Osteoblast (primary cell): ENCODE measurements at regions not wholly inside any gene's neighbourhood (a gene's known extent, or its start where the extent isn't known, plus 50 kb on each side); places are given as distances from the start of the nearest gene placed in this dataset.
"Not testable (repeated sequence)": the region's sequence is repeated elsewhere in the genome, so short reads cannot be mapped to it uniquely, and the experiment has no call there.

ENCODE experiments used
- DNase-seq: peaks from one replicate; pipeline ENCODE4 v3.0.0; 2011; ENCODE audit warnings: low spot score, mixed read lengths; ENCODE audit not compliant: insufficient read length; ENCODE audit errors: missing footprints
- H2AFZ ChIP-seq: 2 replicates; pipeline ENCODE4 v1.6.0; 2011; ENCODE audit warnings: mild to moderate bottlenecking, low read length
- H3K27ac ChIP-seq: 2 replicates; pipeline ENCODE4 v1.5.1; 2011; ENCODE audit warnings: mild to moderate bottlenecking, low read depth, low read length, moderate library complexity
- H3K27me3 ChIP-seq: 2 replicates; pipeline ENCODE4 v1.6.0; 2012; ENCODE audit warnings: mild to moderate bottlenecking, control low read depth, inconsistent platforms, low read length, moderate library complexity; ENCODE audit not compliant: insufficient read depth
- H3K36me3 ChIP-seq: 2 replicates; pipeline ENCODE4 v1.5.1; 2011; ENCODE audit warnings: mild to moderate bottlenecking, low read length, control low read depth, moderate library complexity; ENCODE audit not compliant: insufficient read depth
- H3K4me1 ChIP-seq: 2 replicates; pipeline ENCODE4 v1.5.1; 2011; ENCODE audit warnings: mild to moderate bottlenecking, low read length, control low read depth, moderate library complexity; ENCODE audit not compliant: insufficient read depth
- H3K4me2 ChIP-seq: 2 replicates; pipeline ENCODE4 v1.6.0; 2011; ENCODE audit warnings: mild to moderate bottlenecking, low read length; ENCODE audit not compliant: insufficient read depth
- H3K4me3 ChIP-seq: fragments of 200-600 bp; sonication (generic); 3 replicates; pipeline ENCODE4 v1.5.1; 2012; ENCODE audit warnings: mild to moderate bottlenecking, low read length, inconsistent platforms; ENCODE audit not compliant: insufficient read depth
- H3K79me2 ChIP-seq: 2 replicates; pipeline ENCODE4 v1.6.0; 2012; ENCODE audit warnings: mild to moderate bottlenecking, low read length, control low read depth, inconsistent platforms; ENCODE audit not compliant: insufficient read depth
- H3K9me3 ChIP-seq: 2 replicates; pipeline ENCODE4 v1.5.1; 2011; ENCODE audit warnings: low read depth, low read length, control low read depth
- H4K20me1 ChIP-seq: 2 replicates; pipeline ENCODE4 v1.6.0; 2012; ENCODE audit warnings: mild to moderate bottlenecking, low read length, control low read depth; ENCODE audit not compliant: insufficient read depth
- CTCF ChIP-seq: IDR thresholded peaks from 2 replicates; pipeline ENCODE4 v1.5.1; 2011; ENCODE audit warnings: mild to moderate bottlenecking, low read depth, low read length, moderate library complexity; ENCODE audit errors: extremely low read depth

- H3K4me1 ChIP-seq, H3K4me3 ChIP-seq, H4K20me1 ChIP-seq, H2AFZ ChIP-seq, H3K4me2 ChIP-seq, H3K36me3 ChIP-seq, H3K27me3 ChIP-seq, H3K27ac ChIP-seq, H3K9me3 ChIP-seq, DNase-seq, H3K79me2 ChIP-seq: not testable (repeated sequence)
Measured at GRCh38 chr4:121616449-121616848, 80.3 kb downstream of the ANXA5 start.

- no peak overlapping the region for H3K4me2 ChIP-seq
- H4K20me1 ChIP-seq: no peaks in the 10 kb centered on the region
- no peak overlapping the region for H3K27ac ChIP-seq
- H3K27me3 ChIP-seq: peaks cover 4% of the 10 kb centered on the region
- peak; percentile 10 for DNase-seq
- H2AFZ ChIP-seq: no peak overlapping the region
- no peaks in the 10 kb centered on the region for H3K4me1 ChIP-seq
- no peaks in the 10 kb centered on the region for H3K79me2 ChIP-seq
- H3K4me3 ChIP-seq: no peak overlapping the region
- H3K36me3 ChIP-seq: no peaks in the 10 kb centered on the region
- no peaks in the 10 kb centered on the region for H3K9me3 ChIP-seq
- no peak for TF ChIP-seq CTCF
Measured at GRCh38 chr4:121614101-121614500, 82.7 kb downstream of the ANXA5 start.

- DNase-seq: no peak
- no peak overlapping the region for H2AFZ ChIP-seq
Measured at GRCh38 chr4:121599049-121599448, 97.7 kb downstream of the ANXA5 start.

GRCh38 chr4:121597346-121597934 lies 99.3 kb downstream of the ANXA5 start:
- no peaks in the 10 kb centered on the region for H3K9me3 ChIP-seq
- no peak overlapping the region for H2AFZ ChIP-seq
- H4K20me1 ChIP-seq: no peaks in the 10 kb centered on the region
- no peak overlapping the region for H3K4me2 ChIP-seq
- H3K79me2 ChIP-seq: no peaks in the 10 kb centered on the region
- no peak for TF ChIP-seq CTCF
- H3K36me3 ChIP-seq: no peaks in the 10 kb centered on the region
- no peak overlapping the region for H3K4me3 ChIP-seq
- no peak overlapping the region for H3K27ac ChIP-seq
- no peaks in the 10 kb centered on the region for H3K27me3 ChIP-seq
- H3K4me1 ChIP-seq: peaks cover 9% of the 10 kb centered on the region
- DNase-seq: no peak

More at GRCh38 chr4:121599049-121599448, 97.7 kb downstream of the ANXA5 start:
- peaks cover 9% of the 10 kb centered on the region for H3K4me1 ChIP-seq
- H3K36me3 ChIP-seq: no peaks in the 10 kb centered on the region
- H3K27me3 ChIP-seq: no peaks in the 10 kb centered on the region
- no peaks in the 10 kb centered on the region for H3K9me3 ChIP-seq
- no peak overlapping the region for H3K4me3 ChIP-seq
- H3K79me2 ChIP-seq: no peaks in the 10 kb centered on the region
- TF ChIP-seq CTCF: no peak
- no peak overlapping the region for H3K27ac ChIP-seq
- H4K20me1 ChIP-seq: no peaks in the 10 kb centered on the region
- no peak overlapping the region for H3K4me2 ChIP-seq
